ENCODE measurements at regions not wholly inside any gene's neighbourhood (a gene's known extent, or its start where the extent isn't known, plus 50 kb on each side); places are given as distances from the start of the nearest gene placed in this dataset.

DNA sequence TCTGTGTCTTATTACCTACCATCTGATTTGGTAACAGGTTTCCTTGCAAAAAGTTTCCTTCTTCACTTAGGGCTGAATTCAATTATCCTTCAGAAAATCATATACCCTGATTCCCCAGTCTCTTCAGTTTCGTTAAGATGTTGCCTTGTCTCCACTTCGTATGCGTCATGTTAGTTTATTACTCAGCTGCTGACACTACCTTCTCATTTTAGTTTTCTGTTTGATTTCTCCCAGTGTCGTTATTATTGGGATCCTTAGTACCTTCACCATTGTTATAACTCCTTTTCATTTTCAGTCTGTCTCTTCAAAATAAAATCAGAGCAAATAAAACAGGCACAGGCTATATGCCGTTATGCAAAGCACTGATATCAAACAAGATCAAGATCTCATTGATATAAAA lies 87.5 kb upstream of the RBPJ start:
- no peak overlapping the region for H3K27ac ChIP-seq
- no peaks in the 10 kb centered on the region for H3K27me3 ChIP-seq
- intact Hi-C loops (cut with DNase I; ENCODE audit: low total_unique reads) = no loop called here
- peaks cover 0 to 5% (median under 1%) of the 10 kb centered on the region in 4 donors for H3K4me1 ChIP-seq
- DNase-seq = no peak
- TF ChIP-seq, protein P1, sequence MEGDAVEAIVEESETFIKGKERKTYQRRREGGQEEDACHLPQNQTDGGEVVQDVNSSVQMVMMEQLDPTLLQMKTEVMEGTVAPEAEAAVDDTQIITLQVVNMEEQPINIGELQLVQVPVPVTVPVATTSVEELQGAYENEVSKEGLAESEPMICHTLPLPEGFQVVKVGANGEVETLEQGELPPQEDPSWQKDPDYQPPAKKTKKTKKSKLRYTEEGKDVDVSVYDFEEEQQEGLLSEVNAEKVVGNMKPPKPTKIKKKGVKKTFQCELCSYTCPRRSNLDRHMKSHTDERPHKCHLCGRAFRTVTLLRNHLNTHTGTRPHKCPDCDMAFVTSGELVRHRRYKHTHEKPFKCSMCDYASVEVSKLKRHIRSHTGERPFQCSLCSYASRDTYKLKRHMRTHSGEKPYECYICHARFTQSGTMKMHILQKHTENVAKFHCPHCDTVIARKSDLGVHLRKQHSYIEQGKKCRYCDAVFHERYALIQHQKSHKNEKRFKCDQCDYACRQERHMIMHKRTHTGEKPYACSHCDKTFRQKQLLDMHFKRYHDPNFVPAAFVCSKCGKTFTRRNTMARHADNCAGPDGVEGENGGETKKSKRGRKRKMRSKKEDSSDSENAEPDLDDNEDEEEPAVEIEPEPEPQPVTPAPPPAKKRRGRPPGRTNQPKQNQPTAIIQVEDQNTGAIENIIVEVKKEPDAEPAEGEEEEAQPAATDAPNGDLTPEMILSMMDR (IDR thresholded peaks at IDR 0.05) = no peak
- no peaks in the 10 kb centered on the region for H3K9me3 ChIP-seq
- no peaks in the 10 kb centered on the region for H3K36me3 ChIP-seq
- H3K4me3 ChIP-seq = no peak overlapping the region

GRCh38 chr4:26235500-26235899 lies 85.3 kb upstream of the RBPJ start:
- Histone ChIP-seq H3K9me3 (no peaks in the 10 kb centered on the region), H3K27ac (no peak overlapping the region), H3K36me3 (no peaks in the 10 kb centered on the region), H3K4me3 (no peak overlapping the region), H3K4me1 (peaks cover 0 to 19% (median 14%) of the 10 kb centered on the region in 4 donors), H3K27me3 (no peaks in the 10 kb centered on the region)
- intact Hi-C loops (cut with DNase I; ENCODE audit: low total_unique reads) = no loop called here
- TF ChIP-seq, protein P1 (IDR thresholded peaks at IDR 0.05) = no peak
- peak; percentile 80 to 82 for DNase-seq

GRCh38 chr4:26237916-26238315 lies 82.9 kb upstream of the RBPJ start:
- Histone ChIP-seq H3K27me3 (no peaks in the 10 kb centered on the region), H3K9me3 (no peaks in the 10 kb centered on the region), H3K4me1 (peaks cover 0 to 19% (median 14%) of the 10 kb centered on the region in 4 donors), H3K27ac (no peak overlapping the region), H3K36me3 (no peaks in the 10 kb centered on the region), H3K4me3 (no peak overlapping the region)
- intact Hi-C loops (cut with DNase I; ENCODE audit: low total_unique reads) = no loop called here
- TF ChIP-seq, protein P1 (IDR thresholded peaks at IDR 0.05) = no peak
- DNase-seq = no peak

DNA sequence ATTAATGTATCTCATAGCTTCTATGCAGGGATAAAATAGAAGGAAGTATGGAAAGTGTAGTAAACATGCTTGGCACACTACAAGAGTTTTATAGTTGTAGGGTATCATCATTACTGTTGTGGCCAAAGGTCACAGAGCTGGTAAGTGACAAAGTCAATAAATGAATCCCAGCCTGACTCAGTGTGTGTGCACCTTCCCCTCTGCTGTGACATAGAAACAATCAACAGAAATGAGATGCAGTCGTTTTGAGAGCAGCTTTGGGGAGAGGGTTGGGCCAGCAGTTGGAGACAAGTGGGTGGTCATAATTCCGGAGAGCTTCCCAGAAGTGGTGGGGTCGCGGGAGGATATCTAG lies 82.4 kb upstream of the RBPJ start:
- Histone ChIP-seq H3K27me3 (no peaks in the 10 kb centered on the region), H3K4me1 (peaks cover 0 to 19% (median 14%) of the 10 kb centered on the region in 4 donors), H3K27ac (no peak overlapping the region), H3K9me3 (no peaks in the 10 kb centered on the region), H3K4me3 (no peak overlapping the region), H3K36me3 (no peaks in the 10 kb centered on the region)
- intact Hi-C loops (cut with DNase I; ENCODE audit: low total_unique reads) = no loop called here
- no peak for DNase-seq
- TF ChIP-seq, protein P1 (IDR thresholded peaks at IDR 0.05) = no peak

DNA sequence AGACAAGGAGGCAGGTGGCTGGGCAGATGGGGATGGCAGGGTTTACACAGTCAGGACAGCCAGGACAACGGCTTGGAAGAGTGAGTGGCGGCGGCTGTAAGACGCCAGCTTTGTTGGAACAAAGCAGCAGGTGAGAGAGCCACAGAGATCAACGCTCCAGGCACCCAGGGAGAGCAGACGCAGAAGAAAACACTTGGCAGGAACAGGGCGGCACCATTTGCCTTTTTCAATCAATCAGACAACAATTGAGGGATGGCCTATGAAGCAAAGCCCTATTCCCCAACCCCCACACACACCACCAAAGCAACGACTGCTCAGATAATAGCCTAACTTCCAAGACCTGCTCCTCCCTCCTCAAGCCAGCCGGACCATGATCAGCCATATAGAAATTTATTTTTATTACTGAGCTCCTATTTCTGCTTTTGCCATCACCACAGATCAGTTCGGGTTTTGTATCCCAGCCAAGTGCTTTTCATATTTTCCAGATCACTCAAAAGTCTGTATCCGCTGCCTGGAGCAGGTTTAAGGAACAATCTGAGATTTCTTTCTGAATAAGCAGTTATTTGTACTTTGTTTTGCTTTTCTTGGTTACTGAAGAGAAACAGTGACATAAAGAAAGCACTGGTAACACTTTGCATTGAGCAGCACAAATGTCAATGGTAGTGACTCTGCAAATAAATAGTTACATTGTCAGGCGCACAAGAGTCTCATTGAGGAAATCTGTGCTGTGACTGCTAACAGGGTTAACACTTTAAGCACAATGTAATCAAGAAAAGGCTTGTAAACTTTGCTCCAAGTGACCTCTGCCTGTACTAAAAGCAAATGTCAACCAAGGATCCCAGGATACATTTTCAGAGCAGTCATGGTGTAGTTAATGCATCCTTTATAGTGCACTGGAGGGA lies 81.8 kb upstream of the RBPJ start:
- Histone ChIP-seq H3K27me3 (no peaks in the 10 kb centered on the region), H3K4me1 (peaks cover 0 to 19% (median 14%) of the 10 kb centered on the region in 4 donors), H3K9me3 (no peaks in the 10 kb centered on the region), H3K27ac (peak overlapping the region in 1 of 2 donors; percentile 14), H3K4me3 (peak overlapping the region in 1 of 2 donors; percentile 3), H3K36me3 (no peaks in the 10 kb centered on the region)
- intact Hi-C loops (cut with DNase I; ENCODE audit: low total_unique reads) = no loop called here
- no peak for DNase-seq
- TF ChIP-seq, protein P1 (IDR thresholded peaks at IDR 0.05) = no peak

Data from tibial artery (tissue), 4 donors.